HG03045 (cell line): ENCODE measurements at regions not wholly inside any gene's neighbourhood (a gene's known extent, or its start where the extent isn't known, plus 50 kb on each side); places are given as distances from the start of the nearest gene placed in this dataset.

ENCODE experiments used
- ATAC-seq: cut with Tn5 transposase; IDR thresholded peaks from one replicate; pipeline ENCODE4 v1.9.1; 2021; ENCODE audit warnings: mild to moderate bottlenecking, moderate library complexity; ENCODE audit not compliant: unreplicated experiment

- ATAC-seq = no peak
Measured at GRCh38 chr9:105062222-105062855, 134.4 kb upstream of the ABCA1 start.

GRCh38 chr9:105064248-105065097, 136.5 kb upstream of the ABCA1 start:
- ATAC-seq = no peak

- no peak for ATAC-seq
Measured at GRCh38 chr9:105065098-105066088, 137.4 kb upstream of the ABCA1 start.

GRCh38 chr9:105066275-105066865, 138.4 kb upstream of the ABCA1 start:
- ATAC-seq = no peak

GRCh38 chr9:105067895-105068580, 140.1 kb upstream of the ABCA1 start:
- ATAC-seq = no peak

GRCh38 chr9:105069285-105069684, 141.3 kb upstream of the ABCA1 start:
- no peak for ATAC-seq

GRCh38 chr9:105069696-105070095, 141.7 kb upstream of the ABCA1 start:
- no peak for ATAC-seq

- no peak for ATAC-seq
Measured at GRCh38 chr9:105070176-105070575, 142.2 kb upstream of the ABCA1 start.

GRCh38 chr9:105072476-105072875, 144.5 kb upstream of the ABCA1 start:
- ATAC-seq = no peak

- no peak for ATAC-seq
Measured at GRCh38 chr9:105073147-105073546, 145.2 kb upstream of the ABCA1 start.

- ATAC-seq = no peak
Measured at GRCh38 chr9:105074491-105074890, 146.5 kb upstream of the ABCA1 start.

GRCh38 chr9:105076729-105077128, 148.8 kb upstream of the ABCA1 start:
- ATAC-seq = no peak

- no peak for ATAC-seq
Measured at GRCh38 chr9:105079457-105079856, 151.5 kb upstream of the ABCA1 start.

GRCh38 chr9:105082843-105083242, 154.9 kb upstream of the ABCA1 start:
- no peak for ATAC-seq

GRCh38 chr9:105083256-105083655, 155.3 kb upstream of the ABCA1 start:
- no peak for ATAC-seq

- no peak for ATAC-seq
Measured at GRCh38 chr9:105087910-105088898, 156.2 kb upstream of the SLC44A1 start.

- ATAC-seq = no peak
Measured at GRCh38 chr9:105089874-105090273, 154.6 kb upstream of the SLC44A1 start.

- no peak for ATAC-seq
Measured at GRCh38 chr9:105091004-105091640, 153.3 kb upstream of the SLC44A1 start.

GRCh38 chr9:105093685-105094084, 150.8 kb upstream of the SLC44A1 start:
- no peak for ATAC-seq
